ENCODE measurements at regions not wholly inside any gene's neighbourhood (a gene's known extent, or its start where the extent isn't known, plus 50 kb on each side); places are given as distances from the start of the nearest gene placed in this dataset.

- Mint-ChIP-seq H3K27me3 (ENCODE audit: unreplicated experiment) (no peaks in the 10 kb centered on the region), H3K4me3 (ENCODE audit: unreplicated experiment) (no peak overlapping the region), H3K4me1 (ENCODE audit: low read depth, unreplicated experiment) (no peaks in the 10 kb centered on the region), H3K36me3 (ENCODE audit: unreplicated experiment) (no peaks in the 10 kb centered on the region), H3K9me3 (ENCODE audit: unreplicated experiment) (peaks cover under 1% of the 10 kb centered on the region), H3K27ac (ENCODE audit: unreplicated experiment) (no peak overlapping the region)
- DNase-seq = no peak
- TF ChIP-seq CTCF (IDR thresholded peaks at IDR 0.05; ENCODE audit: partially characterized antibody, unreplicated experiment) = no peak
Measured at GRCh38 chr5:152290181-152290580, 114.9 kb downstream of the NMUR2 start.

GRCh38 chr5:152288917-152289595, 116.0 kb downstream of the NMUR2 start:
- H3K36me3 Mint-ChIP-seq (ENCODE audit: unreplicated experiment) = no peaks in the 10 kb centered on the region
- no peak overlapping the region for H3K4me3 Mint-ChIP-seq (ENCODE audit: unreplicated experiment)
- TF ChIP-seq CTCF (IDR thresholded peaks at IDR 0.05; ENCODE audit: partially characterized antibody, unreplicated experiment) = no peak
- H3K4me1 Mint-ChIP-seq (ENCODE audit: low read depth, unreplicated experiment) = no peaks in the 10 kb centered on the region
- H3K27me3 Mint-ChIP-seq (ENCODE audit: unreplicated experiment) = no peaks in the 10 kb centered on the region
- no peak overlapping the region for H3K27ac Mint-ChIP-seq (ENCODE audit: unreplicated experiment)
- DNase-seq = no peak
- peaks cover 4% of the 10 kb centered on the region for H3K9me3 Mint-ChIP-seq (ENCODE audit: unreplicated experiment)

- no peaks in the 10 kb centered on the region for H3K27me3 Mint-ChIP-seq (ENCODE audit: unreplicated experiment)
- H3K27ac Mint-ChIP-seq (ENCODE audit: unreplicated experiment) = no peak overlapping the region
- peaks cover 4% of the 10 kb centered on the region for H3K9me3 Mint-ChIP-seq (ENCODE audit: unreplicated experiment)
- no peaks in the 10 kb centered on the region for H3K36me3 Mint-ChIP-seq (ENCODE audit: unreplicated experiment)
- no peak overlapping the region for H3K4me3 Mint-ChIP-seq (ENCODE audit: unreplicated experiment)
- no peak for TF ChIP-seq CTCF (IDR thresholded peaks at IDR 0.05; ENCODE audit: partially characterized antibody, unreplicated experiment)
- no peak for DNase-seq
- H3K4me1 Mint-ChIP-seq (ENCODE audit: low read depth, unreplicated experiment) = no peaks in the 10 kb centered on the region
Measured at GRCh38 chr5:152288499-152288898, 116.6 kb downstream of the NMUR2 start.

DNA sequence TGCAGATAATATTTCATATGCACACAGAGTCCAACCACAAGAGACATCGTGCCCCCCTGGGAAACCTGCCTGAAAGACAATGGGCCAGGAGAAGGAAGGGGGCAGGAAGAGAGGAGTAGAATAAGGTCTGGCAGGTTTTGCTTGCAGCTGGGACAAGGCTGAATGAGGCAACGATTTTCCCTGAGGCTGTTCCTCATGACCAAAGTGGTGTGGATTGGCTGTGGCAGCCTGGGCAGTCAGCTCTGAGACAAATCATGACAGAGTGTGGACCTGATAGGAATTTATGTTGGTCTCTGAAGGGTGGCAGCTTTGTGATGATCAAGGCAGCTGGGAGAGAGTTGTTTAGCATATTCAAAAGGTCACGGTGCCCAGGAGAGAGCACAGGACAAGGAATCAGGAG, 119.3 kb downstream of the NMUR2 start:
- no peak for DNase-seq
- no peak overlapping the region for H3K4me3 Mint-ChIP-seq (ENCODE audit: unreplicated experiment)
- no peak overlapping the region for H3K27ac Mint-ChIP-seq (ENCODE audit: unreplicated experiment)
- no peak for TF ChIP-seq CTCF (IDR thresholded peaks at IDR 0.05; ENCODE audit: partially characterized antibody, unreplicated experiment)
- no peaks in the 10 kb centered on the region for H3K4me1 Mint-ChIP-seq (ENCODE audit: low read depth, unreplicated experiment)
- H3K27me3 Mint-ChIP-seq (ENCODE audit: unreplicated experiment) = no peaks in the 10 kb centered on the region
- no peaks in the 10 kb centered on the region for H3K36me3 Mint-ChIP-seq (ENCODE audit: unreplicated experiment)
- H3K9me3 Mint-ChIP-seq (ENCODE audit: unreplicated experiment) = peaks cover 4% of the 10 kb centered on the region

DNA sequence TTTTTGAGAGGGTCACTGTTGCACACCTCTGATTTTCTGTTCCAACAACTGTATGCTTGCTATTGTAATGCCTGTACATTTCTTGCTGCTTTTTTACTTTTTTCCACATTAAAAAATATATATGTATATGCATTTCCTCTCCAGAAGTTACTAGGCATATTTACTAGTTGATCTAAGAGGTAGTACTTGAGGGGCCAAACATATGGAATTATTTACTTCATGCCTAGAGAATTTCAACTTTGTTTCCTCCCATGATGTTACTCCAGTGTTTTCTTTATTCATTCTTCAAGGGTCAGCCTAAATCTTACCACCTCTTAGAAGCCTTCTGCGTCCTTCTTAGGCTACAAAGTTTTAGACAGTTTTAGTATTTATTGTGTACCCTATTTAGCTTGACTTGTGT, 122.7 kb downstream of the NMUR2 start:
- Mint-ChIP-seq H3K36me3 (ENCODE audit: unreplicated experiment) (no peaks in the 10 kb centered on the region), H3K27ac (ENCODE audit: unreplicated experiment) (no peak overlapping the region), H3K27me3 (ENCODE audit: unreplicated experiment) (no peaks in the 10 kb centered on the region), H3K9me3 (ENCODE audit: unreplicated experiment) (peaks cover 7% of the 10 kb centered on the region), H3K4me1 (ENCODE audit: low read depth, unreplicated experiment) (no peaks in the 10 kb centered on the region), H3K4me3 (ENCODE audit: unreplicated experiment) (no peak overlapping the region)
- TF ChIP-seq CTCF (IDR thresholded peaks at IDR 0.05; ENCODE audit: partially characterized antibody, unreplicated experiment) = no peak
- DNase-seq = no peak
